22Rv1 (cell line): ENCODE measurements at regions not wholly inside any gene's neighbourhood (a gene's known extent, or its start where the extent isn't known, plus 50 kb on each side); places are given as distances from the start of the nearest gene placed in this dataset.

Experiments used
- CTCF ChIP-seq: fragments of 450-650 bp; IDR thresholded peaks from 2 replicates; pipeline ENCODE4 v1.5.1; 2017; ENCODE audit warnings: mild to moderate bottlenecking
- ZFX ChIP-seq: fragments of 450-650 bp; IDR thresholded peaks from 2 replicates; pipeline ENCODE4 v1.6.1; 2017; ENCODE audit warnings: antibody characterized with exemption, borderline replicate concordance

GRCh38 chr13:67990868-67991267 lies 760.7 kb upstream of the PCDH9 start:
- TF ChIP-seq CTCF (no peak), ZFX (no peak)
